AG08395 (cell line): ENCODE measurements at regions not wholly inside any gene's neighbourhood (a gene's known extent, or its start where the extent isn't known, plus 50 kb on each side); places are given as distances from the start of the nearest gene placed in this dataset.
"Not testable (repeated sequence)": the region's sequence is repeated elsewhere in the genome, so short reads cannot be mapped to it uniquely, and the experiment has no call there.

ENCODE experiments used
- DNase-seq: peaks from one replicate; pipeline ENCODE4 v3.0.0; 2012; ENCODE audit warnings: mixed read lengths, low spot score

DNA sequence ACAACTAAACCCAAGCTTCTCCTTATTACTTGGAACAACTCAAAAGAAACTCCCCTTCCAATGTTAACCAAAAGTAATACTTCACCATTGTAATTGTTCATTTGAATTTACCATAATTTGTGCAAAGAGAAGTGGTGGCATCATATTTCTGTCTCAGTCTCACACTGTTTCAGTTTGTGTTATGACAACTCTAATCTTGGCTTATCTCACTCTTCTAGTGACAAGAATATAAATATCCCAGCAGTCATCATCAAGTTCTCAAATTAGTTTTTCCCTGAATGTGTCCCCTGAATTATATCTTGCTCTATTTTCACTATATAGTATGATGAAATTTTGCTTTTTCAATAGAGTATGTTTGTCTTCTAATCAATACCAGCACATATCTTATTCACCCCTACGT is 681.4 kb upstream of the PRR20A start:
- DNase-seq = no peak

DNA sequence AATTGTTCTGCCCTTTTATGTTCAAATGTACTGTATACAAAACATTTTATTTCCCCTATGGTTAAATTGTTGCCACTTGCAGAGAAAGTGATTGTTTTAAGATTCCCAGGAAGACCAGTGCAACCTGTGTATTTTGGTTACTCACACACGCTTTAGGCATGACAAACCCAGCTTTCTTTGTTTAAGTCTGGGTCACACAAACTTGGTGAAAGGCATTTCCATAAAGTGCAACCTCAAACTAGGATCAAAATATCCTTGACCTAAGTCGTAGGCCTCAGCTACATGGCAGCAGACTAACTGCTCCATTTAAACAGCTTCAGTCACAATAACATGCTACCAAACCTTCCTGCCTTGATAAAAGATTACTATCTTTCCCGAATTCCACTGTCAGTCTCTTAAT is 639.0 kb upstream of the PRR20A start:
- no peak for DNase-seq

- no peak for DNase-seq
Observed at GRCh38 chr13:56510836-56511235, 629.9 kb upstream of the PRR20A start.

GRCh38 chr13:56512336-56512735 is 628.4 kb upstream of the PRR20A start:
- not testable (repeated sequence) for DNase-seq

DNA sequence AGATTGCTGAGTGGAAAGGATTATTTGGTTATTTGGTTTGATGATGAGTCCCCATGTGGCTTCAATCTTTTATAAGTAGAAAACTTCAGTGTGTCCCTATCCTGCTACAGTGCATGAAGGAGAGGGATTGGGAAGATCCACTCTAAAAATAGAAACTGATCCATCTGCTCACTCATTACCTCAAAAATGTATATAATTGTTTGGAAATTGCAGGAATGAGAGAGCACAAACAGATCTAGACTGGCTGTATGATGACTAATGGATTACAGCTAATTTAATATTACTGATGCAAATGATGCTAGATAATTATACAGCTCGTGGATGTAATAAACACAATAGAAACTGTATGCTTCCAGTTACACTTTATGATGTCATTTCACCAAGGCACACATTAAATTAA is 625.3 kb upstream of the PRR20A start:
- DNase-seq = no peak

- DNase-seq = no peak
Observed at GRCh38 chr13:56528040-56528790, 612.5 kb upstream of the PRR20A start.

DNA sequence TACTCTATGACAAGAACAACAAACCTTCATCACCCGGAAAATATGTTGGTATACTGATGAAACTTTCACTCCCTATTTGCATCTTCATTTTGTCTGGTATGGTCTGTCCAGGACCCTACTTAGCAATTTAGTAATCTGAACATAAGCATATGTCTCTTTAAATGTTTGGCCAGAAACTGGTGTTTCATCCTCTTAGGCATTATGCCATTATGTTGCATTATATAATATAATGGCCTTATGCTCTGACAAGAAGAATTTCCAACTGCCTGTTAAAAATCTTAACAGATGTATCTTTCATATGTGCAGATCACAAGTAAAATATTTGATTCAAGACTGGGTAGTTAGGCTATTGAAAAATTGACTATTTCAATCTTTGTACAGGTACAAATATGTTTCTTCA is 610.6 kb upstream of the PRR20A start:
- no peak for DNase-seq

GRCh38 chr13:56547921-56548320 is 592.8 kb upstream of the PRR20A start:
- not testable (repeated sequence) for DNase-seq

GRCh38 chr13:56558698-56559320 is 581.9 kb upstream of the PRR20A start:
- no peak for DNase-seq

DNA sequence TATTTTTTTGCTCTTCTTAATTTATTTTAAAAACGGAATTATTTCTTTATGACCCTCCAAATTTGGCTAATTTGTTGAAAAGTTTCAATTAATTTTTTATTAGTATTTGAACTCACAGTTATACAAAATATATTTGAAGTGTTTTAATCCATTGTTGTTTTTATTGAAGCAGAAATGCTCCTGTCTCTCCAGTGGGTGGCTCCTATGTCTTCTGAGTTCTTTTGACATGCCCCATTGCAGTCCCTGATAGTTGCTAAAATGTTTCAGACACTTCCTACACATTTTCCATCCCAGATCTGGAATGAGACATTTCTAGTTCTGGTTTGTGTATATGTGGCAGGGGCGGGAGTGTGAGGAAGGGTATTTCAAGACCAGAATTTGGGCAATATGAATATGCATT is 579.4 kb upstream of the PRR20A start:
- no peak for DNase-seq

- no peak for DNase-seq
Observed at GRCh38 chr13:56563663-56564062, 577.1 kb upstream of the PRR20A start.

DNA sequence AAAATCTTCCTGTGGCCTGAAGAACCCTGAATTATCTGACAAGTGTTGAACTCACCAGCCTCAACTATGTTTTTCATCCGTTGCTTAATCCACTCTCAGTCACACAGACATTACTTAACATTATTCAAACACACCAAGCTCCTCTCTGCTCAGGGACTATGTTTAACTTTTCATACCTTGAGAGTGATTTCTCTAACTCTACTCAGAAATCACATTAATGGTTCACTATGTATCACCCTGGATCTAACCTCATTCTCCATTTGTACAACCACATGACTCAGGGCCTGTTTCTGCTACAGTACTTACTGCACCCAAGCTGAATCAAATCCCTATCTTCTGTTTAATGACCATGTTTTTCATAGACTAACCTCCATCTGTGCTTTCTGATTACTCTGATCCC is 553.7 kb upstream of the PRR20A start:
- no peak for DNase-seq

GRCh38 chr13:56615572-56615971 is 525.1 kb upstream of the PRR20A start:
- no peak for DNase-seq

DNA sequence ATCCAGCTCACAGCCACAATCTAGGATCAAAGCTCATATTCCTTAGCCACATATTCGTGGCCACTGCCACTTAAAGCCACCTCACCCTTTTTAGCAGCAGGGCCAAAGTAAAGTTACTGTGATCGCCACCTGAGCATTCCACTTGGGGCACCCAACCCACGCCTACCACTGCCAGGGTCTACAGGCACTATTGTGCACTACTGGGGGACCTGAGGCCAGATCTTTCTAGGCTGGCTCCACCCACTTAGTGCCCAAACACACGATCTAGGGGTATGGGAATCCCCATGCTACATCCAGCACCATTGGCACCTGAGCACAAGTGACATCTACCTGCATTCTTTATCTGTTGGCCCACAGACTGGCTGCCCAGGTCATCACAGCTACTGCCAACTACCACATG is 517.9 kb upstream of the PRR20A start:
- DNase-seq = no peak

- DNase-seq = not testable (repeated sequence)
Observed at GRCh38 chr13:56628886-56629285, 511.8 kb upstream of the PRR20A start.

DNA sequence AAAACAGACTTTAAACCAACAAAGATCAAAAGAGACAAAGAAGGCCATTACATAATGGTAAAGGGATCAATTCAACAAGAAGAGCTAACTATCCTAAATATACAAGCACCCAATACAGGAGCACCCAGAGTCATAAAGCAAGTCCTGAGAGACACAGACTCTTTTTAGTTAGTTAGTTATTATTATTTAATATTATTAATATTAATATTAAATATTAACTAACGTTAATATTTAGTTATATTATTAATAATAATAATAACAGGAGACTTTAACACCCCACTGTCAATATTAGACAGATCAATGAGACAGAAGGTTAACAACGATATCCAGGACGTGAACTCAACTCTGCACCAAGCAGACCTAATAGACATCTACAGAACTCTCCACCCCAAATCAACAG is 509.7 kb upstream of the PRR20A start:
- DNase-seq = not testable (repeated sequence)

- DNase-seq = no peak
Observed at GRCh38 chr13:56653043-56653442, 487.7 kb upstream of the PRR20A start.

DNA sequence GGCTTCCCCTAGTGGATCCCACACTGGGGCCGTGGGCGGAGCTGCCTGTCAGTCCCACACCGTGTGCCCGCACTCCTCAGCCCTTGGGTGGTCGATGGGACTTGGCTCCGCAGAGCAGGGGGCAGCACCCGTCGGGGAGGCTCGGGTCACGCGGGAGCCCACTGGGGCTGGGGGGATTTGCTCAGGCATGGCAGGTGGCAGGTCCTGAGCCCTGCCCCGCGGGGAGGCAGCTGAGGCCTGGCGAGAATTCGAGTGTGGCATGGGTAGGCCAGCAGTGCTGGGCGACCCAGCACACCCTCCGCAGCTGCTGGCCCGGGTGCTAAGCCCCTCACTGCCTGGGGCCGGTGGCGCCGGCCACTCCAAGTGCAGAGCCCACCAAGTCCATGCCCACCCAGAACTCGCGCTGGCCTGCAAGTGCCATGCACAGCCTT is 481.7 kb upstream of the PRR20A start:
- DNase-seq = no peak

DNA sequence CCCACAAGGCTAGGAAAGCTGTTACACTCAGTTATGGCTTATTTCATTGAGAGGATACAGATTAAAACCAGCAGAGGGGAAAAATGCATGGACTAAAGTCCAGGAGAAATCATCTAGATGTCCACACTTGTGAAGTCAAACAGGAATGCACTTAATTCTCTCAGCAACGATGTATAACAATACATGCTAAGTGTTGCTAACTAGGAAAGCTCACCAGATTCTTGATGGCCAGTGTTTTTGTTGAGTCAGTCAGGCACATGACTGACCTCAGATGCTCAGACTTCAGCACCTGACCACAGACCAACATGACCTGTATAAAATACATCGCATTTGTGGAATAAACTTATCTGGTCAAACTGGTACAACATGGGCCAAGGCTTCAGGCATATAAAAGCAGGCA is 470.2 kb upstream of the PRR20A start:
- DNase-seq = no peak

DNA sequence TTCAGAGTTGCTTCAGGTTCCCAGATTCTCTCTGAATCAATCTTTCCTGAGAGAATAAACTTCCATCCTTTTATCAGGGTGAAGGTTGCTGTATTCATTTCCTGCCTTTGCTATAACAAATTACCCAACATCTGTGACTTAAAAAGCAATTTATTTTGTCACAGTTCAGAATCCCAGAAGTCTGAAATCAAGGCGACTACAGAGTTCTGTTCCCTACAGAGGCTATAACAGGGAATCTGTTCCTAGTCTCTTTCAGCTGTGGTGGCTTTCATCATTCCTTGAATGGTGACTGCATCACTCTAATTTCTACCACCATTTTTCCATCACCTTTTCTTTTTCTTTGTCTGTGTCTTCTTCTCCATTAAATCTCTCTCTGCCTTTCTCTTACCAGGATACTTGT is 459.3 kb upstream of the PRR20A start:
- no peak for DNase-seq

DNA sequence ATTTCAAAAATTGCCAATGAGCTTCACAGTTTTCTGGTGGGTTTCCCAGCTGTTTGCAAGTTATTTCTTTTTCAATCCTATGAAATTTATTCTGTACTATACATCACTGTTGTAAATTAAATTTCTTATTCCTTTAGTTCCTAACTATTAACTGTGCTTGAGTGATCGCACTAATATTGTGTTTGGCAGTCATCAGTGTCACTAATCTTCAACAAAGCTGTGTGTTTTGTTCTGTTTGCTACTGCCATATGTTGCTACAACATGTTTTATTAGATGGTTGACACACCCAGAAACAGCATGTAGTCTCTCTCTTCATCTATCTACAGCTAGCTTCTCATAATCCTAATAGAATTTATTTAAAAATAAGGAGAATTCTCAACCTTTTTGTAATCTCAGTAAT is 453.6 kb upstream of the PRR20A start:
- no peak for DNase-seq

GRCh38 chr13:56697011-56697410 is 443.7 kb upstream of the PRR20A start:
- DNase-seq = no peak

- DNase-seq = no peak
Observed at GRCh38 chr13:56700324-56700723, 440.4 kb upstream of the PRR20A start.

- DNase-seq = no peak
Observed at GRCh38 chr13:56706485-56706884, 434.2 kb upstream of the PRR20A start.
